GM19463 (cell line): ENCODE measurements at regions not wholly inside any gene's neighbourhood (a gene's known extent, or its start where the extent isn't known, plus 50 kb on each side); places are given as distances from the start of the nearest gene placed in this dataset.

Experiments
- ATAC-seq: cut with Tn5 transposase; IDR thresholded peaks from one replicate; pipeline ENCODE4 v1.9.1; 2021; ENCODE audit warnings: mild to moderate bottlenecking, moderate library complexity; ENCODE audit not compliant: unreplicated experiment

DNA sequence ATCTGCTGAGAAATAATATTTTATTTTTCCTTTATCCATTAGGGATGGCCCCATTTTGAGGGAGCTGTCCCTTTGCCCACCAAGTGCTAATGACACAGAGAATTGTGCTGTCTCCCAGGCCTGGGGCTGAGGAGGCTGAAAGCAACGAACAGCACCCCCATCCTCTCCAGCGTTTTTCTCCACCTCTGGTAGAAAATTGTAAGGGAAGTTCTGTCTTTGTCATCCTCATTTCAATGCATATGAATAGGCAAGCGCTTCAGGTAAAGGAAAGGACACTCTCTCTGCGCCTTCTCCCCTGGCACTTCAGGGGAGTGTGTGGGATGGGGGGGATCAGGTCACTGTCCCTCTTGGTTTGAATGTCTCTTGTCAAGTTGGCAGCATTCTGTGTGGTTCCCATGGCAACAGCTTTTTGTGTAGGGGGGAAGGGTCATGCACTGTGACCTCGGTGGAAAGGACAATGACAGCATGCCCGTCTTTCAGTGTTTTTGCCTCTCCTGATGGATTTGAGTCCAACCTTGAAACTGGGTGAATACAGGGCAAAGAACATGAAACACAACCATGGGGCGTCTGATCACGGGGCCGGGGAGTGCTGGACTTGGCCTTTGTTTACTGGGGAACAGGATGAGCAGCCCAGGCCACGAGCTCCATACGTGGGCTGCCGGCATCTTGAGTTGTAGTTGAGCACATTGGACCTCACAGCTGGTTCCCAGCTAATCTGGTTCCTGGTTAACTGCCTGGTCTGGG is 230.2 kb downstream of the VRK1 start:
- no peak for ATAC-seq

- ATAC-seq, result no peak
These were observed 231.2 kb downstream of the VRK1 start for GRCh38 chr14:97028382-97028781.

DNA sequence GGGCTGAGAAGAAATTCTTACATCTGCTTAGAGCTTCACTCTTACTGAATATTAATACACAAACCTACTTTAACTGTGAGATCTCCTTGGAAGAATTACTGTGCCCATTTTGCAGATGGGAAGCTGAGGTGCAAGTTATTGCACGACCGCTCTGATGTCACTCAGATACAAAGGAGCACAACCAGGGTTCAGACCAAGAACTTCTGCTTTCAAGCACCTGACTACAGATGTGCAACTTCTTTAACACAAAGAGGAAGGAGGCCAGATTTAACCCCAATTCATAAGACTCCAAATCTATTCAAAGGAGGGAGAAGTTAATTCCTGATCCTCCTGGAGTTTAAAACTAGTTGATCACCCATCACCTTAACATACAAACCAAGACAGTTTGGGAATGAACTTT is 232.6 kb downstream of the VRK1 start:
- no peak for ATAC-seq

- no peak for ATAC-seq
These were observed 234.3 kb downstream of the VRK1 start for GRCh38 chr14:97031530-97031929.

- no peak for ATAC-seq
These were observed 236.4 kb downstream of the VRK1 start for GRCh38 chr14:97033556-97034081.

GRCh38 chr14:97036086-97036852 is 239.1 kb downstream of the VRK1 start:
- ATAC-seq, result no peak

DNA sequence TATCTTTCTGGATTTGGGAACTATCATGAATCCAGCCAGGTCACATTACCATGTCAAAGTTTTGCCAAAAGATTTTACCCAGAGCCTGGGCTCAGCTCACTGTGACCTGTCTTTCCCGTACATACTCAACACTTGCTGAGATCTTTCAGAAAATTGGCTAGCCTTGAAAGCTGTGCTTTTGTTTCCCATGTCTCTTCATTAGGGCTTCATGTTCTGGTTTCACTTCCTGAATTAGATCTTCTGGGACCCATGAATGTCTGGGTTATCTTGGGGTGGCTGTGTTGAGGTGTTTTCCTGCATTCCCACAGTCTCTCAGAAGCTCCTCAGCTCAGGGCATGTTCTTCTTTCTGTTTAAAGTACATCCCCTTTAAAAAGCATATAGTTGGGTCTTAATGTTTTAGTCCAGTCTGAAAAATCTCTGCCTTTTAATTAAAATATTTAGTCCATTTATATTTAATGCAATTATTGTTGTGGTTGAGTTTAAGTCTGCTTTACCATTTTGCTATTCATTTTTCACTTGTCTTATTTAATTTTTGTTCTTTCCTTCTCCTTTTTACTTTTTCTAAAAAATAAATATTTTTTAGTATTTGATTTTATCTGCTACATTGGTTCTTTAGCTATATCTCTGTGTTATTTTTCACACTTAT is 242.7 kb downstream of the VRK1 start:
- ATAC-seq, result no peak

- ATAC-seq, result no peak
These were observed 249.8 kb downstream of the VRK1 start for GRCh38 chr14:97046967-97047366.

GRCh38 chr14:97052001-97052400 is 254.8 kb downstream of the VRK1 start:
- ATAC-seq, result no peak

DNA sequence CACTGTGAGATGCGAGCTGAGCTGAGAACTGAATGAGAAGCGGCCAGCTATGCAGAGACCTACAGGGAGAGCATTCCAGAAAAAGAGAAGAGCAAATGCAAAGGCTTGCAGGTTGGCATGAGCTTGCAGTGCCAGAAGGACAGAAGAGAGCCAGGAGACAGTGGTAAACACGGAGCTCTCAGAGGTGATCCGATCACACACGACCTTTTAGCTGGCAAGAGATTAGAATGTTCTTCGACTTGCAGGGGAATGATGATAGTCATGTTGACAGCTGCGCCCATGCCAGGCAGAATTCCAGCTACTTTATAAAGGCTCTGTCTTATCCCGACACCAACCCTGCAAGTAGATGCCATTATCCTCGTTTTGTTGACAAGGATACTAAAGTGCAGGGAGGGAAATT is 256.8 kb downstream of the VRK1 start:
- ATAC-seq, result no peak

DNA sequence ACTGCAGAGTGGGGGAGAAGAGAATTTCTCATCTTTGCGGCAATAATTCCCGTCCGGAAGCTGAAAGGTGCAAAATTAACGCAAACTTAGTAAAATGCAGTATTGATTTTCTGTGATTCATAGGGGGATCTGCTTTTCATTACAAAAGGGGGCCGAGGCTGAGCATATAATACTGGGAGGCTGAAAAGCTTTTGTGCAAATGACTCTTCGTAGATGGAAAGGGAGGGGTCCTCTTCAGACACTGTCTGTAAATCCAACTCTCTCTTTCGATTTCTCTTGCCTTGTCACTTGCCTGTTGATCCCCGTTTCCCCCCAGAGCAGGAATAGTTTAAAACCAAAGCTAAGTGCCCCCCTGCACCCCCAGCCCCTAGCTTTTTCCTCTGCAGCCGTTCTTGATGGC is 258.2 kb downstream of the VRK1 start:
- ATAC-seq, result no peak

DNA sequence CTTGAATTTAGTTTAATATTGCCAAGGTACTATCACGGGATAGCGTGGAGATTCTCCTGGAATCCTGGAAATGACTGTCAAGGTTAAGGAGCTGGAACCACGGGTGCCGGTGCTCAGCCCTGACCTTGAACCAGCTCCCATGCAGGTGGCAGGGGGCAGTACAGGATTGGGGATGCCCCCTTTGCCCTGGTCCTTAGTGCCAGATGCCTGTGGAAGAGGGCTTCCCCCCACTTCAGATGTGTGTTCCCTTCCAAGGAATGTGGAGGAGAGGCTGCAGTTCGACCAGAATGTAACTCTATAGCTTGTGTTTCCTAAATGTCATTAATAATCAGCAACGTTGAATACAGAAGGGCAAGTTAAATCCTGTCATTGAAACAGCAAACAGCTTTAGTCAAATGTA is 258.9 kb downstream of the VRK1 start:
- ATAC-seq, result no peak

DNA sequence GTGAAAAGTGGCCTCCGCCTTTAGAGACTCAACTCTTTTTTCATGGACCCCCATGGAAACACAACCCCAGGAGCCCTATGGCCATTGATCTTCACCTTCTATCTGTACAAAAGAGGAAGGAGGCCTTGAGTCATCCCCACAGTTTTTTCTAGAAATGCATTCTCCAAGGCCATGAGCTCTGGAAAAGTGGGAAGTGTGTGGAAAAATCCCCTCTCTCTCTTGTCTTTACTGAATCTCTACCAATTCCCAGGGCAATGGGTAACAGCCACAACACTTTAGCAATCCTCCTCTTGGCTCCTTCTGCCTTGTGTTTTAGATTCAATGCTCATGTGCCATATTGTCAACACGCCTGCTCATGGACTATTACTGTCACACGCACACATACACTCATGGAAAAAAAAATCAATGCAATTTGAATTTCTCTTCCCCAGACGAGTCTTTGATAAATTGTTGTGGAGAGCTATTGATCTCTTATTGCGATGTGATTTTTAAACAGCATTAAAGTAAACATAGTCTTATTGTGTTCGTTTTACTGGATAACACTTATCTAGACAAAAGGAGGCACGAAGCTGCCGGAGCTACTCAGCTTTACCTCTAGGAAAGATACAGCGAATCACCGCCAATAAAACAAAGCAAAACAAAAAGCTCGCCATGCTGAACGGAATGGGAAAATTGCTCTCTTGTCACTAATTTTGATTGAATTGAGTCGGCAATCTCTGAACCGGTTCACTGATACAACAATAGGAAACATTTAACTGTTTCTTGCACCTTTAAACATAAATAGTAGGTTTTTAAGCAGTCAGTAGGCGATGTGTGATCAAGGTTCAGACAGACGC is 260.3 kb downstream of the VRK1 start:
- ATAC-seq, result no peak

GRCh38 chr14:97058074-97058467 is 260.9 kb downstream of the VRK1 start:
- no peak for ATAC-seq

- no peak for ATAC-seq
These were observed 261.4 kb downstream of the VRK1 start for GRCh38 chr14:97058589-97058988.

DNA sequence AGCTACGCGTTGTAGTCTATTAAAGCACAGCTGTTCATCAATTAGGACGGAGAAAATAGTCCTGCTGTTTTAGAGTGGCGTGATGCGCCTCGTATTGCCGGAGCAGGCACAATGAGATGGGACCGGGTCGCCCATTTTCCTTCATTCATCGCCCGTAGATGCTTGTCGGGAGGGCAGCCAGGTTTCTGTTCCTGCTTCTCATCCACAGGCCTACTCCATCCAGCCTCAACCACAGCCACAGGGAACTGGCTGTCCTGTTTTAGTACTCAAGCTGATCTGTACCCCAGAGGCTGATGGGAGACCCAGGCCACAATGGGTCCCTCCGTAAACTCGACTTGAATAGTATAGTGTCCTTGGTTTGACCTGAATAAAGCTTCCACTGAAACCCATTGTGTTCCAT is 264.0 kb downstream of the VRK1 start:
- ATAC-seq, result no peak

- ATAC-seq, result no peak
These were observed 264.5 kb downstream of the VRK1 start for GRCh38 chr14:97061714-97062113.

- no peak for ATAC-seq
These were observed 268.3 kb downstream of the VRK1 start for GRCh38 chr14:97065305-97066067.

GRCh38 chr14:97066068-97066899 is 269.1 kb downstream of the VRK1 start:
- no peak for ATAC-seq
